Parathyroid adenoma (tissue), 2 donors: ENCODE measurements at regions not wholly inside any gene's neighbourhood (a gene's known extent, or its start where the extent isn't known, plus 50 kb on each side); places are given as distances from the start of the nearest gene placed in this dataset.
"Not testable (repeated sequence)": the region's sequence is repeated elsewhere in the genome, so short reads cannot be mapped to it uniquely, and the experiment has no call there.

Experiments
- H2AFZ ChIP-seq: fragments of 300-600 bp; sonication (generic); one replicate; pipeline ENCODE4 v1.7.0; 2017; ENCODE audit warnings: antibody characterized with exemption, mild to moderate bottlenecking
- H3K27ac ChIP-seq: fragments of 300-600 bp; sonication (generic); one replicate; pipeline ENCODE4 v1.7.0; 2017
- H3K27me3 ChIP-seq: fragments of 300-600 bp; sonication (generic); one replicate; pipeline ENCODE4 v1.7.0; 2017; ENCODE audit warnings: low read length; ENCODE audit not compliant: control insufficient read depth, insufficient read depth
- H3K36me3 ChIP-seq: fragments of 300-600 bp; sonication (generic); one replicate; pipeline ENCODE4 v1.7.0; 2017; ENCODE audit warnings: low read length; ENCODE audit not compliant: control insufficient read depth, insufficient read depth
- H3K4me1 ChIP-seq: fragments of 300-600 bp; sonication (generic); one replicate; pipeline ENCODE4 v1.7.0; 2017; ENCODE audit warnings: control low read depth
- H3K4me2 ChIP-seq: fragments of 300-600 bp; sonication (generic); one replicate; pipeline ENCODE4 v1.7.0; 2017; ENCODE audit warnings: low read length
- H3K4me3 ChIP-seq: fragments of 300-600 bp; sonication (generic); one replicate; pipeline ENCODE4 v1.7.0; 2017; ENCODE audit warnings: low read depth, low read length
- H3K79me2 ChIP-seq: fragments of 300-600 bp; sonication (generic); one replicate; pipeline ENCODE4 v1.7.0; 2017; ENCODE audit warnings: control low read depth
- H3K9ac ChIP-seq: fragments of 300-600 bp; sonication (generic); one replicate; pipeline ENCODE4 v1.7.0; 2017; ENCODE audit warnings: mild to moderate bottlenecking
- H3K9me3 ChIP-seq: fragments of 300-600 bp; sonication (generic); one replicate; pipeline ENCODE4 v1.7.0; 2017; ENCODE audit warnings: low read length; ENCODE audit not compliant: control insufficient read depth
- TF ChIP-seq, protein P1 (sequence below): fragments of 300-600 bp; sonication (generic); IDR thresholded peaks from one replicate; pipeline ENCODE4 v1.7.0; 2017; ENCODE audit warnings: antibody characterized with exemption, mild to moderate bottlenecking
- donor health status: primary hyperparathyroidism.

DNA sequence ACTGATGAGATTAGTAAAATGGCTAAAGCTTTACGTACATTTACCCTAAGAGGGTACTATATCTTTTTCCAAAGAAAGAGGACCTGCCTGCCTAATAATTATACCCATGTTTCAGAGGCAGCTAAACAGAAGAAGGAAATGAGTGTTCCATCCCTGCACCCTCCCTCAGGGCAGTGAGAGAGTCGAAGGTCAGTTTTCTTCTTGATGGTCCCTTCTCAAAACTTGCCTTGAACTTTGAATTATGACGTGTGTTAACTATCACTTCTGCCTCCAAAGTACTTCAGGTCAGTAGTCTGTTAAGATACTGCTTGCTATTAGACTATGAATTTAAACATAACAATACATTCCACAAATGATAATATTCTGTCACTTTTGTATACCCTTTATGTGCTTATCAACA is 294.8 kb upstream of the CHRM3 start:
- Histone ChIP-seq H3K9me3 (no peaks in the 10 kb centered on the region), H3K4me1 (no peaks in the 10 kb centered on the region), H3K4me2 (no peak overlapping the region), H3K4me3 (no peak overlapping the region), H3K9ac (no peak overlapping the region), H3K27ac (no peak overlapping the region), H3K79me2 (no peaks in the 10 kb centered on the region), H3K36me3 (no peaks in the 10 kb centered on the region), H3K27me3 (no peaks in the 10 kb centered on the region), H2AFZ (no peak overlapping the region)
- TF ChIP-seq, protein P1, sequence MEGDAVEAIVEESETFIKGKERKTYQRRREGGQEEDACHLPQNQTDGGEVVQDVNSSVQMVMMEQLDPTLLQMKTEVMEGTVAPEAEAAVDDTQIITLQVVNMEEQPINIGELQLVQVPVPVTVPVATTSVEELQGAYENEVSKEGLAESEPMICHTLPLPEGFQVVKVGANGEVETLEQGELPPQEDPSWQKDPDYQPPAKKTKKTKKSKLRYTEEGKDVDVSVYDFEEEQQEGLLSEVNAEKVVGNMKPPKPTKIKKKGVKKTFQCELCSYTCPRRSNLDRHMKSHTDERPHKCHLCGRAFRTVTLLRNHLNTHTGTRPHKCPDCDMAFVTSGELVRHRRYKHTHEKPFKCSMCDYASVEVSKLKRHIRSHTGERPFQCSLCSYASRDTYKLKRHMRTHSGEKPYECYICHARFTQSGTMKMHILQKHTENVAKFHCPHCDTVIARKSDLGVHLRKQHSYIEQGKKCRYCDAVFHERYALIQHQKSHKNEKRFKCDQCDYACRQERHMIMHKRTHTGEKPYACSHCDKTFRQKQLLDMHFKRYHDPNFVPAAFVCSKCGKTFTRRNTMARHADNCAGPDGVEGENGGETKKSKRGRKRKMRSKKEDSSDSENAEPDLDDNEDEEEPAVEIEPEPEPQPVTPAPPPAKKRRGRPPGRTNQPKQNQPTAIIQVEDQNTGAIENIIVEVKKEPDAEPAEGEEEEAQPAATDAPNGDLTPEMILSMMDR = no peak

DNA sequence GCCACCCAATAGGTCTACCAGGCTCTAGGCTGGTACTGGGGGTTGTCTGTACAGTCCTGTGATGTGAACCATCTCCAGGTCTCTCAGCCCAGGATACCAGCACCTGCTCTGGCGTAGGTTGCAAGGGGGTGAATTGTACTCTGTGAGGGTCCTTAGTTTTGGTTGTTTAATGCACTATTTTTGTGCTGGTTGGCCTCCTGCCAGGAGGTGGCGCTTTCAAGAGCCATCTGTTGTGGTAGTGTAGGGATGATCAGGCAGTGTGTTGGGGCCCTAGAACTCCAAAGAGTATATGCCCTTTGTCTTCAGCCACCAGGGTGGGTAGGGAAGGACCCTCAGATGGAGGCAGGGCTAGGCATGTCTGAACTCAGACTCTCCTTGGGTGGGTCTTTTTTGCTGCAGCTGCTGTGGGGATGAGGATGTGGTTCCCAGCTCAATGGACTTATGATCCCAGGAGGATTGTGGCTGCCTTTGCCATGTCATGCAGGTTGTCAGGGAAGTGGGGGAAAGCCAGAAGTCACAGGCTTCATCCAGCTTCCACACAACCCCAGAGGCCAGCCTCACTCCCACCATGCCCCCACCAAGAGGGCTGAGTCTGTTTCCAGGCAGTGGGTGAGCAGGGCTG is 301.8 kb upstream of the CHRM3 start:
- no peaks in the 10 kb centered on the region for H3K36me3 ChIP-seq
- no peak overlapping the region for H3K4me2 ChIP-seq
- no peak overlapping the region for H2AFZ ChIP-seq
- no peak overlapping the region for H3K4me3 ChIP-seq
- H3K9ac ChIP-seq = no peak overlapping the region
- no peaks in the 10 kb centered on the region for H3K9me3 ChIP-seq
- no peaks in the 10 kb centered on the region for H3K27me3 ChIP-seq
- H3K27ac ChIP-seq = no peak overlapping the region
- no peaks in the 10 kb centered on the region for H3K4me1 ChIP-seq
- TF ChIP-seq, protein P1 = no peak
- H3K79me2 ChIP-seq = no peaks in the 10 kb centered on the region

DNA sequence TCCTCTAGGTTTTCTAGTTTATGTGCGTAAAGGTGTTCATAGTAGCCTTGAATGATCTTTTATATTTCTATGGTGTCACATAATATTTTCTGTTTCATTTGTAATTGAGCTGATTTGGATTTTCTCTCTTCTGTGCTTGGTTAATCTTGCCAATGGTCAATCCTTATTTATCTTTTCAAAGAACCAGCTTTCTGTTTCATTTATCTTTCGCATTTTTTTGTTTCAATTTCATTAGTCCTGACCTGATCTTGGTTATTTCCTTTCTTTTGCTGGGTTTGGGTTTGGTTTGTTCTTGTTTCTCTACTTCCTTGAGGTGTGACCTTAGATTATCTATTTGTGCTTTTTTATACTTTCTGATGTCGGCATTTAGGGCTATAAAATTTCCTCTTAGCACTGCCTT is 304.4 kb upstream of the CHRM3 start:
- H3K9ac ChIP-seq, H3K4me3 ChIP-seq, H3K27me3 ChIP-seq, H3K4me1 ChIP-seq, H3K4me2 ChIP-seq, H3K9me3 ChIP-seq, H3K36me3 ChIP-seq, H3K79me2 ChIP-seq, H2AFZ ChIP-seq, H3K27ac ChIP-seq: not testable (repeated sequence)

DNA sequence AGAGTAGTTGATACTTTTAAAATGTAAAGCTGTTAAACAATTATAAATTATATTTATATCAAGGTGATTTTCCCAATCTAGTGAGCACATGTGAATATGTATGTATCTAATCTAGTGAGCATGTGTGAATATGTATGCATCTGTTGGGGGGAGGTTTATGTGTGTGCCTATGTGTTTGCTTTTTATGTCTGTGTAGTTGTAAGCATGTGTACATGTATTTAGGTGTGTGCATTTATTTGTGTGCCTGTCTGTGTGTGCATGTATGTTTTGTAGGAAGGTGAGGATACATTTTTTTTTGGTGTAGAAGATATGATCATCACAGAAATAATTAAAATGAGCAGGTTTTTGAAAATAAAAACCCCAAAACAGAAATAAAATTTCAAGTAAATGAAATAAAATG is 318.9 kb upstream of the CHRM3 start:
- Histone ChIP-seq H3K27ac (no peak overlapping the region), H3K9ac (no peak overlapping the region), H3K4me3 (no peak overlapping the region), H3K36me3 (no peaks in the 10 kb centered on the region), H3K79me2 (no peaks in the 10 kb centered on the region), H3K4me1 (no peaks in the 10 kb centered on the region), H3K27me3 (no peaks in the 10 kb centered on the region), H2AFZ (no peak overlapping the region), H3K4me2 (no peak overlapping the region), H3K9me3 (no peaks in the 10 kb centered on the region)
- TF ChIP-seq, protein P1 = no peak

DNA sequence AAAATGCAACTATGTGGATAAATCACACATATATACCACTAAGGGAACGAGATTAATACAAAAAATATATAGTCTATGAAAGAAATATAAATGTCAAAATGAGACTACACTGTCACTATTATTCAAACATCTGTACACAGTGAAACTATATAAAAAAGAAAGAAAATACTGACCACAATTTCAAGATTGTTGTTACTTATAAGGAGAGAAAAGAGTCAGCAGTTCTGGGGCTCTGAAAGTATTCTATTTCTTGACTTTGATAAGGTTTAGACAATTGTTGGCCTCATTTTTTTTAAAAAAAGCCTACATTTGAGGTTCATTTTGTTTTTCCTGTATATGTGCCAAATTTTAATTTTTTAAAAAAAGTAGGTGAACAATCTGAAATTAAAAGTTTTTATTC is 319.3 kb upstream of the CHRM3 start:
- no peak overlapping the region for H3K27ac ChIP-seq
- H3K4me1 ChIP-seq = no peaks in the 10 kb centered on the region
- H3K79me2 ChIP-seq = no peaks in the 10 kb centered on the region
- no peak overlapping the region for H3K4me3 ChIP-seq
- no peak overlapping the region for H2AFZ ChIP-seq
- H3K27me3 ChIP-seq = no peaks in the 10 kb centered on the region
- no peak overlapping the region for H3K9ac ChIP-seq
- no peak overlapping the region for H3K4me2 ChIP-seq
- H3K36me3 ChIP-seq = no peaks in the 10 kb centered on the region
- no peaks in the 10 kb centered on the region for H3K9me3 ChIP-seq
- TF ChIP-seq, protein P1 = no peak
